ENCODE measurements at regions not wholly inside any gene's neighbourhood (a gene's known extent, or its start where the extent isn't known, plus 50 kb on each side); places are given as distances from the start of the nearest gene placed in this dataset.
"Not testable (repeated sequence)": the region's sequence is repeated elsewhere in the genome, so short reads cannot be mapped to it uniquely, and the experiment has no call there.

DNA sequence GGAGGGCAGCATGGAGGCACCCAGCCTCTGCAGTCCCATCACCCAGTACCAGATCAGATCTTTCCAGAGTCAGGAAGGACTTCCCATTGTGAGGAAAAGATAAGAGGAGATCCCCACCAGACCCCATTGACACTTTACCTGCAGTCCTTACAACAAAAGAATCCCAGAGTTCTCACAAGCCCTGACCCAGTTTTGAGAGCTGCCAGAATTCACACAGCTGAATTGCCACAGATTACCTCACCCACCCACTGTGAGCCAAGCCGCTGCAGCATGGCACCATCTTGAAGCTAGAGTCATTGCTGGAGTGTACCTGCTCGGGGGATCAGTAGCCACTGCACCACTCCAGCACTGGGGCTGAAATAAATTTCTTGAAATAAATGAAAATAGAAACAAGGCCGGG lies 91.8 kb upstream of the UBASH3B start:
- no TSS peak for BruUV-seq (replicated peaks)
- H3K36me3 Mint-ChIP-seq (ENCODE audit: insufficient read depth, unreplicated experiment), result no peaks in the 10 kb centered on the region
- no peak for DNase-seq
- H3K27ac Mint-ChIP-seq (ENCODE audit: unreplicated experiment), result no peak overlapping the region
- TF ChIP-seq, protein P1, sequence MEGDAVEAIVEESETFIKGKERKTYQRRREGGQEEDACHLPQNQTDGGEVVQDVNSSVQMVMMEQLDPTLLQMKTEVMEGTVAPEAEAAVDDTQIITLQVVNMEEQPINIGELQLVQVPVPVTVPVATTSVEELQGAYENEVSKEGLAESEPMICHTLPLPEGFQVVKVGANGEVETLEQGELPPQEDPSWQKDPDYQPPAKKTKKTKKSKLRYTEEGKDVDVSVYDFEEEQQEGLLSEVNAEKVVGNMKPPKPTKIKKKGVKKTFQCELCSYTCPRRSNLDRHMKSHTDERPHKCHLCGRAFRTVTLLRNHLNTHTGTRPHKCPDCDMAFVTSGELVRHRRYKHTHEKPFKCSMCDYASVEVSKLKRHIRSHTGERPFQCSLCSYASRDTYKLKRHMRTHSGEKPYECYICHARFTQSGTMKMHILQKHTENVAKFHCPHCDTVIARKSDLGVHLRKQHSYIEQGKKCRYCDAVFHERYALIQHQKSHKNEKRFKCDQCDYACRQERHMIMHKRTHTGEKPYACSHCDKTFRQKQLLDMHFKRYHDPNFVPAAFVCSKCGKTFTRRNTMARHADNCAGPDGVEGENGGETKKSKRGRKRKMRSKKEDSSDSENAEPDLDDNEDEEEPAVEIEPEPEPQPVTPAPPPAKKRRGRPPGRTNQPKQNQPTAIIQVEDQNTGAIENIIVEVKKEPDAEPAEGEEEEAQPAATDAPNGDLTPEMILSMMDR (IDR thresholded peaks at IDR 0.05; ENCODE audit: unreplicated experiment), result no peak
- H3K4me1 Mint-ChIP-seq (ENCODE audit: low read depth, unreplicated experiment), result no peaks in the 10 kb centered on the region
- CTCF ChIA-PET, result no interaction called here
- no peaks in the 10 kb centered on the region for H3K9me3 Mint-ChIP-seq (ENCODE audit: low read depth, unreplicated experiment)
- intact Hi-C loops (cut with micrococcal nuclease; ENCODE audit: unreplicated experiment), result no loop called here
- no peak overlapping the region for H3K4me3 Mint-ChIP-seq (ENCODE audit: low read depth, unreplicated experiment)
- H3K27me3 Mint-ChIP-seq (ENCODE audit: unreplicated experiment), result peaks cover 7% of the 10 kb centered on the region

DNA sequence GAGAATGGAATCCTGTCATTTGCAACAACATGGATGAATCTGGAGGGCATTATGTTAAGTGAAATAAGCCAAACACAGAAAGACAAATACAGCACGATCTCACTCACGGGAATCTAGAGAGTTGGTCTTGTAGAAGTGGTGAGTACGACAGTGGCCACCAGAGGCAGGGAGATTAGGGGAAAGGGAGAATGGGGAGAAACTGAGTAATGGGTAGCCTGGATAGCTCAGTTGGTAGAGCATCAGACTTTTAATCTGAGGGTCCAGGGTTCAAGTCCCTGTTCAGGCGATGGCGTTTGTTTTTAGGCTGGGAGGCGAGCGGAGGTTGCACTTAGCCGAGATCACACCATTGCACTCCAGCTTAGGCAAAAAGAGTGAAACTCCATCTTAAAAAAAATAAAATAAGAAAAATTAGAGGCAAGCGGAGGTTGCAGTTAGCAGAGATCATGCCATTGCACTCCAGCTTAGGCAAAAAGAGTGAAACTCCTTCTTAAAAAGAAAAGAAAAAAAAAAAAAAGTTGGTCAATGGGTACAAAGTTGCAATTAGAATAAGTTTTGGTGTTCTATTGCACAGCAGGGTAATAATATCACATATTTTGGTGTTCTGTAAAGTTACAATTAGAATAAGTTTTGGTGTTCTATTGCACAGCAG lies 95.7 kb upstream of the UBASH3B start:
- Mint-ChIP-seq H3K4me3 (ENCODE audit: low read depth, unreplicated experiment) (no peak overlapping the region), H3K27me3 (ENCODE audit: unreplicated experiment) (no peaks in the 10 kb centered on the region), H3K27ac (ENCODE audit: unreplicated experiment) (no peak overlapping the region), H3K36me3 (ENCODE audit: insufficient read depth, unreplicated experiment) (no peaks in the 10 kb centered on the region), H3K4me1 (ENCODE audit: low read depth, unreplicated experiment) (no peaks in the 10 kb centered on the region), H3K9me3 (ENCODE audit: low read depth, unreplicated experiment) (no peaks in the 10 kb centered on the region)
- no TSS peak for BruUV-seq (replicated peaks)
- TF ChIP-seq, protein P1 (IDR thresholded peaks at IDR 0.05; ENCODE audit: unreplicated experiment), result no peak
- intact Hi-C loops (cut with micrococcal nuclease; ENCODE audit: unreplicated experiment), result no loop called here
- CTCF ChIA-PET, result interaction anchor here (0.7 kb wide), 1 partner anchor 183 kb away, joined by 4 read pairs; no protein-coding TSS in a partner anchor
- DNase-seq, result no peak

DNA sequence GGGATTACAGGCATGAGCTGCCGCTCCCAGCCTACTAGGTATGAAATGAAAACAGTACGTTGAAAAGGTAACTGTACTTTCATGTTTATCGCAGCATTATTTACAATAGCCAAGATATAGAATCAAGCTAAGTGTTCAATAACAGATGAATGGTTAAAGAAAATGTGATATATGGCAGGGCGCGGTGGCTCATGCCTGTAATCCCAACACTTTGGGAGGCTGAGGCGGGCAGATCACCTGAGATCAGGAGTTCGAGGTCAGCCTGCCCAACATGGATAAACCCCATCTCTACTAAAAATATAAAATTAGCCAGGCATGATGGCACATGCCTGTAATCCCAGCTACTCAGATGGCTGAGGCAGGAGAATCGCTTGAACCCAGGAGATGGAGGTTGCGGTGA lies 96.3 kb upstream of the UBASH3B start:
- H3K4me1 Mint-ChIP-seq (ENCODE audit: low read depth, unreplicated experiment); intact Hi-C loops (cut with micrococcal nuclease; ENCODE audit: unreplicated experiment); BruUV-seq (replicated peaks); H3K4me3 Mint-ChIP-seq (ENCODE audit: low read depth, unreplicated experiment); H3K9me3 Mint-ChIP-seq (ENCODE audit: low read depth, unreplicated experiment); DNase-seq; H3K27ac Mint-ChIP-seq (ENCODE audit: unreplicated experiment); H3K36me3 Mint-ChIP-seq (ENCODE audit: insufficient read depth, unreplicated experiment); H3K27me3 Mint-ChIP-seq (ENCODE audit: unreplicated experiment); CTCF ChIA-PET: not testable (repeated sequence)

DNA sequence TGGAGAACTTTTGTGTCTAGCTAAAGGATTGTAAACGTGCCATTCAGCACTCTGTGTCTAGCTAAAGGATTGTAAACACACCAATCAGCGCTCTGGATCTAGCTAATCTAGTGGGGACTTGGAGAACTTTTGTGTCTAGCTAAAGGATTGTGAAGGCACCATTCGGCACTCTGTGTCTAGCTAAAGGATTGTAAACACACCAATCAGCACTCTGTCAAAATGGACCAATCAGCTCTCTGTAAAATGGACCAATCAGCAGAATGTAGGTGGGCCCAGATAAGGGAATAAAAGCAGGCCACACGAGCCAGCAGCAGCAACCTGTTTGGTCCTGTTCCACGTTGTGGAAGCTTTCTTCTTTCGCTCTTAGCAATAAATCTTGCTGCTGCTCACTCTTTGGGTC lies 98.4 kb upstream of the UBASH3B start:
- H3K27me3 Mint-ChIP-seq (ENCODE audit: unreplicated experiment); H3K4me1 Mint-ChIP-seq (ENCODE audit: low read depth, unreplicated experiment); H3K4me3 Mint-ChIP-seq (ENCODE audit: low read depth, unreplicated experiment); BruUV-seq (replicated peaks); H3K27ac Mint-ChIP-seq (ENCODE audit: unreplicated experiment); CTCF ChIA-PET; H3K36me3 Mint-ChIP-seq (ENCODE audit: insufficient read depth, unreplicated experiment); H3K9me3 Mint-ChIP-seq (ENCODE audit: low read depth, unreplicated experiment); DNase-seq; intact Hi-C loops (cut with micrococcal nuclease; ENCODE audit: unreplicated experiment): not testable (repeated sequence)

DNA sequence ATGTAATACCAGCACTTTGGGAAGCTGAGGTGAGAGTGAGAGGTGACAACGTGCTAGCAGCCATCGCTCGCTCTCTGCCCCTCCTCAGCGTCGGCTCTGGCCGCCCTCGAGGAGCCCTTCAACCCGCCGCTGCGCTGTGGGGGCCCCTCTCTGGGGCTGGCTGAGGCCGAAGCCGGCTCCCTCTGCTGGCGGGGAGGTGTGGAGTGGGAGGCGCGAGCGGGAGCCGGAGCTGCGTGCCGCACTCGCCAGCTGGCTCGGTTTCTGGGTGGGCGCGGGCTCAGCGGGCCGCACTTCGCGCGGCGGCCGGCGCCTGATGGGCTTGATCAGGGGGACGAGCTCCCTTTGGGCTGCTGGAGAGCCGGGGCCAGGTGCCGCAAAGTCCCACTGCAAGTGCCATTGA lies 98.9 kb upstream of the UBASH3B start:
- Mint-ChIP-seq H3K4me1 (ENCODE audit: low read depth, unreplicated experiment) (no peaks in the 10 kb centered on the region), H3K27me3 (ENCODE audit: unreplicated experiment) (no peaks in the 10 kb centered on the region), H3K36me3 (ENCODE audit: insufficient read depth, unreplicated experiment) (no peaks in the 10 kb centered on the region), H3K9me3 (ENCODE audit: low read depth, unreplicated experiment) (no peaks in the 10 kb centered on the region), H3K4me3 (ENCODE audit: low read depth, unreplicated experiment) (no peak overlapping the region), H3K27ac (ENCODE audit: unreplicated experiment) (no peak overlapping the region)
- intact Hi-C loops (cut with micrococcal nuclease; ENCODE audit: unreplicated experiment), result no loop called here
- TF ChIP-seq, protein P1 (IDR thresholded peaks at IDR 0.05; ENCODE audit: unreplicated experiment), result no peak
- CTCF ChIA-PET, result no interaction called here
- DNase-seq, result no peak
- no TSS peak for BruUV-seq (replicated peaks)

Data from Calu3 (cell line).